ENCODE measurements at regions not wholly inside any gene's neighbourhood (a gene's known extent, or its start where the extent isn't known, plus 50 kb on each side); places are given as distances from the start of the nearest gene placed in this dataset.

DNA sequence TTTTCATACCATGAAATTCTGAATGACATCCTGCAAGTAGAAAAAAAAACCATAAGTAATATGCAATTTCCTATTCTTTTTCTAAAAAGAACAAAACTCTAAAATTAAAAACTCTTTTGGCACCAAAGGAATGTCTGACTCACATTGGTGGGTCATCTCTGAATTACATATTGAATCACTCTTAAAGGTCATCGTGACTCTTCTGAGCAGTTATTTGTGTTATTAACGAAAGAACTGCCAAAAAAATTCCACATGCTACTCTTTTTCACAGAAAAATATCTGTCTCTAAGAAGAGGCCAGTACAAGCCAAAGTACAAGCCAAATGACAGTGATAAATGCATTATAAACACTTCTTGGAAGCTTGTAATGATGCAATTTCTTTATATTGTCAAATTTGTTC, 282.2 kb downstream of the GUCY2F start:
- no peak for TF ChIP-seq CTCF (IDR thresholded peaks at IDR 0.05)
- TF ChIP-seq POLR2A (IDR thresholded peaks at IDR 0.05), result no peak

Data from thyroid gland (tissue), 4 donors.